Occipital lobe (tissue), 1 donor: ENCODE measurements at regions not wholly inside any gene's neighbourhood (a gene's known extent, or its start where the extent isn't known, plus 50 kb on each side); places are given as distances from the start of the nearest gene placed in this dataset.
A peak's percentile ranks its signal among the peaks of the same experiment; 100 is the strongest.
"Not testable (repeated sequence)": the region's sequence is repeated elsewhere in the genome, so short reads cannot be mapped to it uniquely, and the experiment has no call there.

Experiments used
- DNase-seq: peaks from one replicate; lab custom pipeline; 2025; lab: John Stamatoyannopoulos, UW

- not testable (repeated sequence) for DNase-seq
Observed at GRCh38 chr18:55892862-55893813, 305.1 kb upstream of the TCF4 start.

DNA sequence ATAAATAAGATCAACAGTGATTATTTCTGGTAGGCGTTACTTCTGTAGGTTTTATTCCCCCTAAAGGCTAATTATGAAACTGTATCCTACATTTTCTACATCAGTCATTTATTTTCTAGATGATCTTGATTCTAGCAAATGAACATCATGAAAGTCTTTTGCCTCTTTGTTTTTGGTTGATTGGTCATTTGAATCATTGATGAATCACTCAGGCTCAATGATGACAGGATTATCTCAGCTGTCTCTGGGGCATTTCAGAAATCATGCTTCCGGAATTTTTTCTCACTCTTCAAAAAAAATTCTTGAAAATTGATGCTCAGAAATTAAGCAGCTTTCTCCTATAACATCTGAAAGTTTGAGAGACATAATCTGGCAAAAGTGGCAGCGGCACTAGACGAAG is 298.9 kb upstream of the TCF4 start:
- DNase-seq = no peak

DNA sequence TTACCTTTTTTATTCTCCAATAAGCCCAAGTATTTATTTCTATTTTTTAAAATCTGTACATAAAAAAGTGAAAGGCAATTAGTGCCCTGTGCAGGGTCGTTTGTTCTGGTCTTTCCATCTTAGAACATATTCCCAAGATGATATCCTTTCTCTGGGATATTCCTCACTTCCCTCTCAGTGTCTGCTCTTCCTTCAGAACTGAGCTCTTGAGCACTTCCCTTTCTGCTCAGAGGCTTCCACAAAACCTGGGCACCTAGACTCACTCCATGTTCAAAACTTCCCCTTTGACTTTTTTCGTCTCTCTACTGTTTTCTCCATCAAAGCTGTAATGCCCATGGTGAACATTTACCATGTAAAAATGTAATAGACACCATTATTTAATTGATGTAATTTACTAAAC is 296.5 kb upstream of the TCF4 start:
- DNase-seq = no peak

DNA sequence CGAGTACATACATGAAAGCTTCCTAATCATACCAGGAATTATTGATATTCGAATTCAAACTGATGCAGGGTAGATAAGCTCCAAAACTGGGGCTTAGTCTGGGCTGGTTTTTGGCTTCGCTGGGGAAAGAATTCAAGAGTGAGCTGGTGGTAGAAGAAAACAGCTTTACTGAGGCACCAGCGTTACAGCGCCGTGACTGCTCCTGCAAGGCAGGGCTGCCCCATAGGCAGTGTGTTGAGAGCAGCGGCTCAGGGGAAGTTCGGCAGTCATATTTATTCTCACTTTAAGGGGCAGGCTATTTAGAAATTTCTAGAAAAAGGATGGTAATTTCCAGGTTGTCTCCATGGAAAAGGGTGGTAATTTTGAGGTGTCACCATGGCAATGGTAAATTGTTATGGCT is 292.6 kb upstream of the TCF4 start:
- DNase-seq = no peak

GRCh38 chr18:55879331-55879730 is 291.3 kb upstream of the TCF4 start:
- DNase-seq = no peak

GRCh38 chr18:55878224-55878623 is 290.2 kb upstream of the TCF4 start:
- DNase-seq = no peak

DNA sequence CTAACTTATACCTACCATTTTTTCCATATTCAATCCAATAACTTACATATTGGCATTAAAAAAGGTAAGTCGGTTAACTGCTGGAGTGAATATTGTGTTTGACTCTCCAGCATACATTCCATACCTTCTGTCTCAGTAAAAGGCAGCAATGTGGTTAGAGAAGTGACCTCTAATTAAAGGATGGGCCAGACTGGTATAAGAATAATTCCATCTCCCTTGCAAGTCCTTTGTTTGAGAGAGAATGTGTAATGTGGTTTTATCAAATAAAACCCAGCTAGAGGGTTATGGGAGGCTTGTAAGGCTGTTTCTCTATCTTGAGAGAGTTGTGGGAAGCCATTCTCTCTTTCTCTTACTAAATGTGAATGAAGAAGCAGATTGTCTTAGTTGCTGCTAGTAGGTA is 289.3 kb upstream of the TCF4 start:
- DNase-seq = no peak

DNA sequence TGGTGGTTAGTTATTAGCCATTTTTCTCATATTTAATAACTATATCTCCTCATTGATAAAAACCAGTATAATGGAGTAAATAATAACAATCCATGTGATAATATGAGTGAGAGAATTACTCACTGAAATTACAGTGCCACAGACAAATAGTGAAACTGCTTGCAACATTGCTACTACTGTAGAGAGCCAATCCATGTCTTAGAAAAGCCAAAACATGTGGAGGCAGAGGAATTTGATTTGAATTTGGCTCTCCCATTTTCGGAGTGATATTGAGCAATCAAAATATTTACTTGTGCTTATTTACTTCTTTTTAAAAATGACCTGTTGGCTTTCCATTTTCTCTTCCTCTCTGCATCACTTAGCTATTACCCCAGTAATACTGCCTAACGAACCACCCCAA is 288.3 kb upstream of the TCF4 start:
- no peak for DNase-seq

DNA sequence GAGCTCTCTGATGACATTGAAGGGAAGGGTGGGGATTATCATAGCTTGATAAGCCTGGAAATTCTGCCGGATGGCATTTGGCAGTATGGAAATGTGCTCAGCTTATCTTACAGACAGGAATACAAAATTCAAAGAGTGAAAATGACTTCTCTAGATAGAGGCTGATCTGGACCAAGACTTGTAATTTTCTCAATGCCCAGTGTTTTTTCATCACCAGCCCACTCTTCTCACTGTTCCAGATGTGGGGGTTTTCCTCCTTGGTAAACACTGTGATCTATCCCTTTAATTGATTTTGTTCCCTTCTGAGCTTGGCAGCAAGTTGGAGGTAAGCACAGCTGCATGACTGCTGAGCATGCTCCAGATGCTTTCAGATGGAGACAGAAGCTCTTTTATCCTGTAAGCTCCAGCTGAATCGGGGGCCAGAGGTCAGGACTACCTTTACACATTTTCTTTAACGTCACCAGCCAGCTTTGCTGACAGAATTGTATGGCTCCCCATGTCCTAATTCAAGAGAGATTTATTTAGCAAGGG is 287.4 kb upstream of the TCF4 start:
- DNase-seq = peak; percentile 37

- DNase-seq = no peak
Observed at GRCh38 chr18:55869556-55870501, 281.8 kb upstream of the TCF4 start.

- no peak for DNase-seq
Observed at GRCh38 chr18:55868909-55869308, 280.9 kb upstream of the TCF4 start.

GRCh38 chr18:55866886-55867285 is 278.9 kb upstream of the TCF4 start:
- DNase-seq = no peak

- no peak for DNase-seq
Observed at GRCh38 chr18:55866006-55866405, 278.0 kb upstream of the TCF4 start.

DNA sequence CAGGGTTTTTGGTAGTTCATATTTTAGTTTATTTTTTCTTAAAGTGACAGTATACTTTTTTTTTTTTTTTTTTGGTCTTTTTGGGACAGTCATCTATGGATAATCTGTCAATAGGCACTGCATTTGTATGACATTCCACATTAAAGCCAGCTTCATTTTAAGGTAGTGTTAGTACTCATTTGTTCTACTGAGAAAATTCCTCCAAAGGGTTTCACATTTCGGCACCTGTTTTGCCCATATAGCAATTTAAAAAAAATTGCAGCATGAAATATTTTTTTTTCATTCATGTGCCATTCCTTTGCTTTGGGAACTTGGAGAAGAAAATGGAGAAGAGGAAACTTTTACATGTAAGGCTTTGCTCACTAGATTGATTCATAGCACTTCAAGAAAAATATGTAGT is 276.3 kb upstream of the TCF4 start:
- DNase-seq = no peak

DNA sequence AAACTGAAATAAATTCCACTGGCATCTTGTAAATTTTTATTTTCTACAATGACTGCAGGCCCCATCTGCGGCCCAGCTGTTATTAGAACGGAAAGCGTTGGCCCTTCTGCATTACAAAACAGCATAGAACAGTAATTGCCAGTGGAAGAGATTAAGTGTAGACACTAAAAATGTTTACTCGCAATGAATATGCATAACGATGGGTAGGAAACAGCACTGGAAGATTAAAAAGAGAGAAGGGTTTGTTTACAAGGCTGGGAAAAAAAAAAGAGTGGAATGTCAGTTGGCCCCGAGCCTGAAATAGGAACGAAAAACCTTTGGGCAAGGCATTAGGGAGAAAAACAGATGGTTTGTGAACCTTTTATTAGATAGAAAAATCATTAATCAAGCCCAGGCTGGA is 275.9 kb upstream of the TCF4 start:
- no peak for DNase-seq

DNA sequence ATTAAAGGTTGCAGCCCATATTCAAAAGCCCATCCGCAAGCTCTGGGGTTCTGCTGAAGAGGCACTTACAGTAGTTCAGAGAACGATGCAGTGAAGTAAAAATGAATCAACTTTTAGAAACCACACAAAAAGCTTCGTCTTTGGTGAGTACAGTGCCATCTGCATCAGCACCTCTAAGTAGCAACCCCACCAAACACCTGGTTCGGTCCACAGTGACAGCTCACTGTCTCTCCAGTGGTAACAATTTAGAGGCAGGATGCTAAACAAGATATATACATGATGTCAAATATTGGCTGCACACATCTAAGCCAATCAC is 275.4 kb upstream of the TCF4 start:
- DNase-seq = no peak

DNA sequence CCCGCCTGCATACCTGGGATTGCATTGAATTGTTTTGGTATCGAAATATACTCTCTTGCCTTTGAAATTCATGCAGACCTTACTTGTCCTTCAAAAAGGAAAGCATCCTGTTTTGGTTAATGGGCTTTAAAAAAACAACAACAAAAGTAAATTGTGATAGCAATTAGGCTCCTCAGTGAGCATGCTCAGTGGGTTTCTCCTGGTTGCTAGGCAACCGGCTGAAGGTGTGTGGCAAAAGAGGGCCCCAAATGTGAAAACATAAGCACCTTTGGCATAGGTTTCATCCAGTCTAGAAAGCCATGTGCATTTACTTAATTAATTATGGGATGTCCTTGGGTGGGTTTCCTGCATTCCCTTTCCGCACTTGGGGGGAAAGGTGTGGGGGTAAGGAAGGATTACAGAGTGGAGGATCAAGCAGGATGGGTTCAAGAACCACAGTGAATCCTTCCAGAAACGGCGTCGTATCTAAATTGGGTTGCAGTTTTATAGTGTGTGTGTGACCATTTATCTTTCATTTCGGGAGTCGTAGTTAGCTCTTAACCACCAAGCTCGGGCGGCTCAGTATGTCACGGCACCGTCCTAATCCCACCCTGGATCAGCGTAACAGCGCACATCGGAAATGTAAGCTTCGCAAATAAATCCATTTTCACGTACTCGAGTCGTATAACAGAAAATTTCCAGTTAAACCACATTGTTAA is 274.9 kb upstream of the TCF4 start:
- no peak for DNase-seq

DNA sequence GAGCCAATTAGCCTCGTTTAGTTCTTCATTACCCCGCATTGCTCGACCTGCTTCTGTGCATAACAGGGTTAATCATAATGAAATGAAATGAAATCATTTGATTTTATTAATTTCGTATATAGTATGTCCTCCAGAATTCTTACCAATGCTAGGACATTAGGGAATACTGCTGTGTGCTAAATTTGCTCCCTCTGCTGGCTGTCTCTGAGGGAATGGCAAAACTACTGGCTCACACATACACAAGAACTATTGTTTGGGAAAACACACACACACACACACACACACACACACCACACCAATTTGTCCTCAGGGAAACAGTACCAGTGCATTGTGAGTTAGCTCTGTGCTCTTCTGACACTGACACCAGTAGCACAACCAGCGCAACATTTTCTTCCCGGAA is 273.3 kb upstream of the TCF4 start:
- peak; percentile 39 for DNase-seq

DNA sequence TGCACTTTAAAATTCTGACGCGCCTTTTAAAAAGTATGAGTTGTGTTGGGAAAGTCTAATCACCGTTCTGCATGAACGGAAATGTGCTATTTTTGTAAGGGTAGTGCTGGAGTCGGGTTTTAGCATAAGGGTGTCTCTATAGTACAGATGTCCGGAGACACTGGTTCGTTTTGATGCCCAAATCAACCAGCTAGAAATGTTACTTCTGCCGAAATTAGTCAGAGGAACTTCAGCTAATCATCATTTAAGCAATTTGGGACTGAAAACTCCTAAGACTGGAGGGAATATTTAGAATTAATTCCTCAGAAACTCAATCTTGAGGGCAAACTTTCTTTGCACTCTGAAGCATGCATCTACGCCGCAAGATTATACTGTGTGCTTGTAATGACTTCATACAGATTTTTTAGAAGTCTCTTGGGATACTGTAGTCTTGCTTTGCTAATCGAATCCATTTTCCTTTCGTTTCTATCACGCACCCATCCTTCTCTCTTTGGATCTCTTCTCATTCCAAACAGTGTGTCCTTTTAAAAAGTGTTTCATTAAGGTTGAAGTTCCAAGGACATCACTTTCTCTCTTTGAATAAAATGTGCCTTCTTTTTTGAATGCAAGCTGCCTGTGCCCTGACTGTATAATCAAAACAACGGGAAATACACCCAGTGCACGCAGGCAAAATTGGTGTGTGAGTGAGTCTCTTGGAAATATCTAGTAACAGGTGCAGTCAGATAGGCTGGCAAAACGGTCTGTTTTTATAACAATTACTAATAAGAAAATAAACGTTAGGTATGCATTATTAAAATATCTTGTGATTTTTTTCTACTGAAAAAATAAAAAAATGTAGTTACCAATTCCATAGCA is 270.9 kb upstream of the TCF4 start:
- no peak for DNase-seq

GRCh38 chr18:55857956-55858355 is 270.0 kb upstream of the TCF4 start:
- DNase-seq = no peak

DNA sequence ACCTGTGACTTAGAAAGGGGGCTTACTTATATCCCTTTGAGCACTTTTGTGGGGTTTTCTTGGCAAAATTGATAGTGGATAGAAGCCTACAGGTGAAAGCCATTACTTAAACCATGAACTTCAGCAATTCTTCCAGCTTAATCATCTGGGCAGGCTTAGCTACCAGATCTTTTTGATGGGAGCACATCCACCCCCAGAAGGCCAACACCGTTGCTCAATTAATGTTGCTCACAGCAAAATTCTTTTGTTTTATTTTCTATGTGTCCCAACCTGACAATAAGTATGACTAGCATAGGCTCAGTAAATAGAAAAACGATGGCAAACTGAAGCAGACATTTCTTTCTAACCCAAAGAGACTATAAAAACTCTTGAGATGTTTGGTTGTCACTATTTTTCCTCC is 269.4 kb upstream of the TCF4 start:
- no peak for DNase-seq
